Endothelial cell of umbilical vein (primary cell): ENCODE measurements at regions not wholly inside any gene's neighbourhood (a gene's known extent, or its start where the extent isn't known, plus 50 kb on each side); places are given as distances from the start of the nearest gene placed in this dataset.

Source experiments
- BruUV-seq: library from RNA; stranded (reverse); fragments of 400-500 nt; replicated peaks from 2 replicates; lab custom pipeline; 2021; lab: Mats Ljungman, UMichigan
- CTCF ChIA-PET: fragments of 300-600, 350-600 bp; sonication (Branson Sonifier 250); formaldehyde crosslinking; loops from one replicate; lab custom pipeline; 2021; ENCODE audit warnings: antibody characterized with exemption, inconsistent platforms; lab: Charles Lee
- POLR2A ChIA-PET: fragments of 300-600, 350-600 bp; sonication (Branson Sonifier 250); formaldehyde crosslinking; loops from one replicate; lab custom pipeline; 2021; ENCODE audit warnings: antibody characterized with exemption, inconsistent platforms; lab: Charles Lee
- DNase-seq: peaks from one replicate; pipeline ENCODE4 v3.0.0-alpha.2; 2011; ENCODE audit warnings: low read depth, low spot score
- FAIRE-seq: peaks from 2 replicates; lab custom pipeline; 2011; peaks lifted over from hg19 to GRCh38; lab: Jason Lieb, UNC
- H2AFZ ChIP-seq: 2 replicates; pipeline ENCODE4 v1.6.0; 2012; ENCODE audit warnings: low read depth, low read length, control low read depth, inconsistent platforms
- H3K27ac ChIP-seq: 2 replicates; pipeline ENCODE4 v1.5.1; 2011; ENCODE audit warnings: low read depth, mild to moderate bottlenecking, control low read depth, low read length, moderate library complexity; ENCODE audit not compliant: insufficient read depth
- H3K27me3 ChIP-seq, 2 experiments: 2 replicates each; pipeline versions ENCODE4 v1.6.0 to v1.6.1; 2011; ENCODE audit warnings: low read length in 2 of 2, mixed read lengths in 1 of 2; ENCODE audit not compliant: control insufficient read depth in 2 of 2, insufficient read depth in 2 of 2
- H3K36me3 ChIP-seq, 2 experiments: 2 replicates in 1 of 2; 3 replicates in 1 of 2; pipeline ENCODE4 v1.5.1; 2011; ENCODE audit warnings: low read length in 2 of 2, mild to moderate bottlenecking in 1 of 2, moderate library complexity in 1 of 2; ENCODE audit not compliant: control insufficient read depth in 2 of 2, insufficient read depth in 2 of 2; ENCODE audit errors: extremely low read depth in 1 of 2
- H3K4me1 ChIP-seq: 3 replicates; pipeline ENCODE4 v1.5.1; 2011; ENCODE audit warnings: mild to moderate bottlenecking, low read length; ENCODE audit not compliant: control insufficient read depth, insufficient read depth; ENCODE audit errors: extremely low read depth
- H3K4me2 ChIP-seq: 2 replicates; pipeline ENCODE4 v1.6.1; 2011; ENCODE audit warnings: low read length, control low read depth, mixed read lengths; ENCODE audit not compliant: insufficient read depth
- H3K4me3 ChIP-seq, 3 experiments: fragments of 200-600 bp in 1 of 3; sonication (generic), shearing (Covaris generic) in 1 of 3; replicated peaks in 1 of 3; 2 replicates each; pipeline ENCODE4 v1.5.1; 2011 to 2016; ENCODE audit warnings: control low read depth in 3 of 3, low read length in 3 of 3, mild to moderate bottlenecking in 2 of 3, inconsistent platforms in 1 of 3, low read depth in 1 of 3, moderate library complexity in 1 of 3; ENCODE audit not compliant: insufficient read depth in 1 of 3
- H3K79me2 ChIP-seq: 2 replicates; pipeline ENCODE4 v1.6.0; 2012; ENCODE audit warnings: low read length, inconsistent platforms; ENCODE audit not compliant: control insufficient read depth, insufficient read depth
- H3K9ac ChIP-seq: replicated peaks from 2 replicates; pipeline ENCODE3; 2011; ENCODE audit warnings: low read length, control low read depth; ENCODE audit not compliant: insufficient read depth; ENCODE audit errors: extremely low read depth
- H3K9me1 ChIP-seq: replicated peaks from 3 replicates; pipeline ENCODE4 v1.6.0; 2011; ENCODE audit warnings: mild to moderate bottlenecking, low read length; ENCODE audit not compliant: control insufficient read depth, insufficient read depth; ENCODE audit errors: extremely low read depth
- H3K9me3 ChIP-seq: replicated peaks from 2 replicates; pipeline ENCODE4 v1.5.1; 2012; ENCODE audit warnings: low read length, inconsistent platforms; ENCODE audit not compliant: control insufficient read depth, insufficient read depth
- H4K20me1 ChIP-seq: replicated peaks from 2 replicates; pipeline ENCODE3; 2011; ENCODE audit warnings: mild to moderate bottlenecking, low read length; ENCODE audit not compliant: control insufficient read depth, insufficient read depth; ENCODE audit errors: extremely low read depth
- EZH2 ChIP-seq: IDR thresholded peaks from 2 replicates; pipeline ENCODE4 v1.6.1; 2012; ENCODE audit warnings: borderline replicate concordance, low read depth, mild to moderate bottlenecking, moderate library complexity, low read length, inconsistent platforms; ENCODE audit not compliant: severe bottlenecking
- GATA2 ChIP-seq: IDR thresholded peaks from 2 replicates; pipeline ENCODE4 v1.7.0; 2011; ENCODE audit warnings: low read depth, mild to moderate bottlenecking, moderate library complexity, mixed read lengths, low read length; ENCODE audit not compliant: insufficient read length, insufficient read depth
- JUN ChIP-seq: IDR thresholded peaks from 2 replicates; pipeline ENCODE4 v1.6.1; 2011; ENCODE audit warnings: borderline replicate concordance, low read depth; ENCODE audit not compliant: insufficient read length, insufficient read depth
- MYC ChIP-seq: IDR thresholded peaks from one replicate; pipeline ENCODE4 v1.6.1; 2011; ENCODE audit warnings: mild to moderate bottlenecking, low read depth, low read length
- dilution Hi-C: fragments of 300-500 bp; cut with MboI; formaldehyde crosslinking; loops from one replicate; pipeline ENCODE4 v1.15.0; 2019; ENCODE audit warnings: low sequenced_read_pairs; ENCODE audit not compliant: extremely low pct_ligation_motif_present
- intact Hi-C: fragments of 100-400 bp; cut with micrococcal nuclease; formaldehyde crosslinking; loops from one replicate; pipeline ENCODE4 v1.10.0; 2022
- TF ChIP-seq, protein P1 (sequence below), 2 donors: IDR thresholded peaks; 1 replicate in 1 of 2; 2 replicates in 1 of 2; pipeline ENCODE4 v1.5.1; 2011; ENCODE audit warnings: low read length in 2 of 2, mild to moderate bottlenecking in 2 of 2, moderate library complexity in 2 of 2, control low read depth in 1 of 2, inconsistent platforms in 1 of 2, low read depth in 1 of 2; ENCODE audit not compliant: insufficient read depth in 1 of 2; ENCODE audit errors: extremely low read depth in 1 of 2
- TF ChIP-seq, protein P2 (sequence below): IDR thresholded peaks from 2 replicates; pipeline ENCODE4 v1.6.1; 2011; ENCODE audit not compliant: insufficient read depth, insufficient read length

DNA sequence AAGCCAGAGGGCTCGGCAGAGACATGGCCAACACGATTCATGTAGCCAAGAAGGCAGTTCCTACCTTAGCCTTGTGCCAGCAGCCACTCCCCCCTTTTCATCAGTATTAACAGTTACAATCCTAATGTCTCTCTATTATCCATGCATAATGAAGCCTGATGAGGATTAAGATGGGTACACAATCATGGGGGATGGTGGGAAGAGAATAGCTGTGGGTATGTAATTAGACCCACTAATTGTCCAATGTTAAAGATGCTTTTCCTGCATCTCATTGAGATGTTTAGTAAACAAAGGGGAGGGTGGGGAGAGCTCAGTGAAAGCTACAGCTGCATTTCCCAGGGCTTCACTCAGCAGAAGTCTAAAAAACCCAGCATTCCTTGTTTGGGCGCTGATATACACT, 70.4 kb upstream of the CMKLR1 start:
- TF ChIP-seq, protein P1, sequence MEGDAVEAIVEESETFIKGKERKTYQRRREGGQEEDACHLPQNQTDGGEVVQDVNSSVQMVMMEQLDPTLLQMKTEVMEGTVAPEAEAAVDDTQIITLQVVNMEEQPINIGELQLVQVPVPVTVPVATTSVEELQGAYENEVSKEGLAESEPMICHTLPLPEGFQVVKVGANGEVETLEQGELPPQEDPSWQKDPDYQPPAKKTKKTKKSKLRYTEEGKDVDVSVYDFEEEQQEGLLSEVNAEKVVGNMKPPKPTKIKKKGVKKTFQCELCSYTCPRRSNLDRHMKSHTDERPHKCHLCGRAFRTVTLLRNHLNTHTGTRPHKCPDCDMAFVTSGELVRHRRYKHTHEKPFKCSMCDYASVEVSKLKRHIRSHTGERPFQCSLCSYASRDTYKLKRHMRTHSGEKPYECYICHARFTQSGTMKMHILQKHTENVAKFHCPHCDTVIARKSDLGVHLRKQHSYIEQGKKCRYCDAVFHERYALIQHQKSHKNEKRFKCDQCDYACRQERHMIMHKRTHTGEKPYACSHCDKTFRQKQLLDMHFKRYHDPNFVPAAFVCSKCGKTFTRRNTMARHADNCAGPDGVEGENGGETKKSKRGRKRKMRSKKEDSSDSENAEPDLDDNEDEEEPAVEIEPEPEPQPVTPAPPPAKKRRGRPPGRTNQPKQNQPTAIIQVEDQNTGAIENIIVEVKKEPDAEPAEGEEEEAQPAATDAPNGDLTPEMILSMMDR (IDR thresholded peaks at IDR 0.05; ENCODE audit: extremely low read depth in 1 of 2, insufficient read depth in 1 of 2, low read depth in 1 of 2, low read length in 2 of 2): no peak
- TF ChIP-seq JUN: no peak
- no peak for TF ChIP-seq EZH2
- no peaks in the 10 kb centered on the region for H3K27me3 ChIP-seq
- H4K20me1 ChIP-seq: no peaks in the 10 kb centered on the region
- no peaks in the 10 kb centered on the region for H3K79me2 ChIP-seq
- H3K27ac ChIP-seq: no peak overlapping the region
- POLR2A ChIA-PET: no interaction called here
- H3K36me3 ChIP-seq: no peaks in the 10 kb centered on the region
- no peak overlapping the region for H3K4me2 ChIP-seq
- H3K9me3 ChIP-seq: no peaks in the 10 kb centered on the region
- H3K9ac ChIP-seq: no peak overlapping the region
- intact Hi-C loops (no loop called here), dilution Hi-C loops (no loop called here)
- no TSS peak for BruUV-seq
- H3K9me1 ChIP-seq: no peaks in the 10 kb centered on the region
- no peak for FAIRE-seq
- DNase-seq: no peak
- no peak overlapping the region for H2AFZ ChIP-seq
- H3K4me3 ChIP-seq: no peak overlapping the region
- H3K4me1 ChIP-seq: no peaks in the 10 kb centered on the region
- CTCF ChIA-PET: no interaction called here

DNA sequence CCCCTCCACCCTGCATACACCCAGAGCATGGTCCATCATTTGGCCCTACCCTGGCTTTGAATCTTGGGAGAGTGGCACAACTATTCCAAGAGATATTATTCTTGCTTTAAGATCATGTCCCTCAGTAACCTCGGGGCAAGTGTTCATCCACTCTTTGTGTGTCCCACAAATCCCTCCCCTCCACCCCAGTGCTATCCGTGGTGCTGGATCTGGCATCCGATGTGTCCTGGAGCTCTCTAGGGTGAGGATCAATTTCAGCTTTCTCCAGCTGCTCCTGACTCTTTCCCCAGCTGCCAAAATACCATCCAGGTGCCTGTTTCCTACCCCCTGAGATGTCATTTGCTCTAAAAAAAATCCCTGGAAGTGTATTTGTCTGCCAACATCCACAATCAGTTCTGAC, 64.8 kb upstream of the CMKLR1 start:
- no peaks in the 10 kb centered on the region for H3K9me3 ChIP-seq
- dilution Hi-C loops (no loop called here), intact Hi-C loops (no loop called here)
- H3K9me1 ChIP-seq: no peaks in the 10 kb centered on the region
- ChIA-PET POLR2A (no interaction called here), CTCF (no interaction called here)
- H3K4me3 ChIP-seq: no peak overlapping the region
- H3K36me3 ChIP-seq: no peaks in the 10 kb centered on the region
- no peaks in the 10 kb centered on the region for H3K4me1 ChIP-seq
- DNase-seq: no peak
- no peak overlapping the region for H3K4me2 ChIP-seq
- no peaks in the 10 kb centered on the region for H4K20me1 ChIP-seq
- TF ChIP-seq MYC (no peak), GATA2 (no peak)
- TF ChIP-seq, protein P1 (IDR thresholded peaks at IDR 0.05; ENCODE audit: extremely low read depth in 1 of 2, insufficient read depth in 1 of 2, low read depth in 1 of 2, low read length in 2 of 2): no peak
- TF ChIP-seq, protein P2, sequence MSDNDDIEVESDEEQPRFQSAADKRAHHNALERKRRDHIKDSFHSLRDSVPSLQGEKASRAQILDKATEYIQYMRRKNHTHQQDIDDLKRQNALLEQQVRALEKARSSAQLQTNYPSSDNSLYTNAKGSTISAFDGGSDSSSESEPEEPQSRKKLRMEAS: no peak
- H3K27ac ChIP-seq: no peak overlapping the region
- no TSS peak for BruUV-seq
- no peaks in the 10 kb centered on the region for H3K79me2 ChIP-seq
- H2AFZ ChIP-seq: no peak overlapping the region
- H3K27me3 ChIP-seq: no peaks in the 10 kb centered on the region
- no peak for FAIRE-seq
- H3K9ac ChIP-seq: no peak overlapping the region
